ENCODE measurements at regions not wholly inside any gene's neighbourhood (a gene's known extent, or its start where the extent isn't known, plus 50 kb on each side); places are given as distances from the start of the nearest gene placed in this dataset.
A peak's percentile ranks its signal among the peaks of the same experiment; 100 is the strongest.

GRCh38 chrX:20479048-20479447 is 212.3 kb upstream of the RPS6KA3 start:
- no peak for DNase-seq

GRCh38 chrX:20477836-20478524 is 211.3 kb upstream of the RPS6KA3 start:
- no peak for DNase-seq

GRCh38 chrX:20477219-20477618 is 210.5 kb upstream of the RPS6KA3 start:
- no peak for DNase-seq

- no peak for DNase-seq
Measured at GRCh38 chrX:20472620-20473258, 206.0 kb upstream of the RPS6KA3 start.

GRCh38 chrX:20472148-20472547 is 205.4 kb upstream of the RPS6KA3 start:
- no peak for DNase-seq

- DNase-seq = no peak
Measured at GRCh38 chrX:20471483-20471882, 204.8 kb upstream of the RPS6KA3 start.

- DNase-seq = no peak
Measured at GRCh38 chrX:20463296-20464075, 196.8 kb upstream of the RPS6KA3 start.

- peak in 1 of 56 donors; percentile 0 for DNase-seq
Measured at GRCh38 chrX:20461576-20461975, 194.9 kb upstream of the RPS6KA3 start.

- no peak for DNase-seq
Measured at GRCh38 chrX:20461002-20461401, 194.3 kb upstream of the RPS6KA3 start.

GRCh38 chrX:20459410-20460350 is 193.0 kb upstream of the RPS6KA3 start:
- no peak for DNase-seq

- DNase-seq = no peak
Measured at GRCh38 chrX:20456971-20457370, 190.3 kb upstream of the RPS6KA3 start.

GRCh38 chrX:20455001-20455400 is 188.3 kb upstream of the RPS6KA3 start:
- DNase-seq = no peak

GRCh38 chrX:20454117-20454516 is 187.4 kb upstream of the RPS6KA3 start:
- no peak for DNase-seq

- DNase-seq = no peak
Measured at GRCh38 chrX:20452487-20452886, 185.8 kb upstream of the RPS6KA3 start.

- DNase-seq = no peak
Measured at GRCh38 chrX:20451929-20452328, 185.2 kb upstream of the RPS6KA3 start.

GRCh38 chrX:20445109-20445508 is 178.4 kb upstream of the RPS6KA3 start:
- no peak for DNase-seq

GRCh38 chrX:20442597-20442996 is 175.9 kb upstream of the RPS6KA3 start:
- peak in 51 of 56 donors; percentile 0 to 86 (median 29) for DNase-seq

- DNase-seq = no peak
Measured at GRCh38 chrX:20441123-20441522, 174.4 kb upstream of the RPS6KA3 start.

GRCh38 chrX:20438871-20439526 is 172.3 kb upstream of the RPS6KA3 start:
- no peak for DNase-seq

GRCh38 chrX:20437683-20438082 is 171.0 kb upstream of the RPS6KA3 start:
- no peak for DNase-seq

- DNase-seq = no peak
Measured at GRCh38 chrX:20435913-20436312, 169.2 kb upstream of the RPS6KA3 start.

All from nucleus accumbens (tissue), 56 donors.